ENCODE measurements at regions not wholly inside any gene's neighbourhood (a gene's known extent, or its start where the extent isn't known, plus 50 kb on each side); places are given as distances from the start of the nearest gene placed in this dataset.

- Histone ChIP-seq H3K4ac (replicated peaks; ENCODE audit: insufficient read length, low read depth, low read length) (no peak overlapping the region), H4K8ac (ENCODE audit: extremely low read depth, insufficient read depth, low read length) (no peak overlapping the region), H4K5ac (ENCODE audit: insufficient read length, low read depth, low read length) (no peak overlapping the region), H3K27me3 (replicated peaks in 1 of 4; ENCODE audit: control insufficient read depth in 3 of 4, extremely low read depth in 1 of 4, insufficient read depth in 3 of 4, low read length in 3 of 4) (no peaks in the 10 kb centered on the region), H3K23me2 (ENCODE audit: low read depth, low read length) (no peaks in the 10 kb centered on the region), H4K20me1 (replicated peaks in 1 of 2; ENCODE audit: control insufficient read depth in 1 of 2, insufficient read depth in 2 of 2, low read length in 2 of 2) (no peaks in the 10 kb centered on the region), H3K14ac (ENCODE audit: insufficient read length) (no peak overlapping the region), H3K79me1 (ENCODE audit: low read depth, low read length) (no peaks in the 10 kb centered on the region), H4K91ac (replicated peaks; ENCODE audit: insufficient read length, low read length) (no peak overlapping the region), H2BK12ac (ENCODE audit: low read depth, low read length) (no peak overlapping the region), H3K4me3 (ENCODE audit: extremely low read depth in 1 of 4, insufficient read depth in 2 of 4, low read depth in 3 of 4, low read length in 4 of 4) (no peak overlapping the region), H2BK5ac (ENCODE audit: low read depth, low read length) (no peak overlapping the region), H2AK5ac (ENCODE audit: low read depth, low read length) (no peak overlapping the region), H2BK15ac (ENCODE audit: low read length) (no peak overlapping the region), H3K56ac (replicated peaks; ENCODE audit: insufficient read length, low read depth, low read length) (no peak overlapping the region), H2AFZ (ENCODE audit: low read length) (no peak overlapping the region), H2BK120ac (replicated peaks; ENCODE audit: low read depth, low read length) (no peak overlapping the region), H3K9me3 (ENCODE audit: insufficient read depth in 2 of 2, low read depth in 1 of 2, low read length in 1 of 2) (no peaks in the 10 kb centered on the region), H3K27ac (ENCODE audit: low read depth, low read length) (no peak overlapping the region), H3K18ac (ENCODE audit: extremely low read depth, low read length) (no peak overlapping the region), H3K4me1 (replicated peaks in 1 of 4; ENCODE audit: control insufficient read depth in 3 of 4, insufficient read depth in 4 of 4, low read length in 3 of 4) (peaks cover 0 to 4% (median 0%) of the 10 kb centered on the region in 4 experiments; a peak in 2 of 7 replicates), H3K23ac (ENCODE audit: insufficient read length) (no peak overlapping the region), H3K36me3 (ENCODE audit: control insufficient read depth in 2 of 4, insufficient read depth in 4 of 4, low read length in 3 of 4) (no peaks in the 10 kb centered on the region), H3K79me2 (ENCODE audit: control insufficient read depth in 1 of 2, insufficient read depth in 2 of 2, low read length in 2 of 2) (no peaks in the 10 kb centered on the region), H2BK20ac (ENCODE audit: low read length) (no peak overlapping the region), H3K4me2 (ENCODE audit: insufficient read depth in 1 of 2, low read depth in 2 of 2, low read length in 2 of 2) (no peak overlapping the region), H3K9ac (replicated peaks in 1 of 4; ENCODE audit: extremely low read depth in 1 of 4, low read depth in 3 of 4, low read length in 3 of 4) (no peak overlapping the region)
- DNase-seq (ENCODE audit: low read depth in 1 of 2, low spot score in 2 of 2) (no peak), FAIRE-seq (no peak)
- ChIA-PET POLR2A (ENCODE audit: partially characterized antibody) (interaction anchor here (1.9 kb wide), 1 partner anchor 62 kb away, joined by 7 read pairs; no protein-coding TSS in a partner anchor), CTCF (ENCODE audit: partially characterized antibody) (interaction anchor here (0.6 to 0.7 kb wide), 2 partner anchors 640 to 1578 kb away, joined by 3 to 6 read pairs; no protein-coding TSS in a partner anchor)
- 83% methylated on average over 5 of the region's 5 CpGs; no CpG with 5 or more reads in 1 of the 2 experiments for WGBS, 2 experiments (ENCODE audit: extremely low coverage in 1 of 2, insufficient coverage in 1 of 2, insufficient read length in 1 of 2, insufficient replicate concordance in 2 of 2, low coverage in 1 of 2, low lambda C conversion rate in 2 of 2, missing lambda C conversion rate in 1 of 2)
- TF ChIP-seq RXRA (IDR thresholded peaks at IDR 0.05; ENCODE audit: insufficient read depth, low read depth, low read length): no peak
- TF ChIP-seq NRF1 (IDR thresholded peaks at IDR 0.05; ENCODE audit: low read depth, low read length): no peak
- TF ChIP-seq TEAD4 (IDR thresholded peaks at IDR 0.05; ENCODE audit: low read depth, low read length): no peak
- no peak for TF ChIP-seq BACH1 (IDR thresholded peaks at IDR 0.05; ENCODE audit: low read length)
- TF ChIP-seq CEBPB (IDR thresholded peaks at IDR 0.05; ENCODE audit: low read depth, low read length): no peak
- TF ChIP-seq SIN3A (conservative IDR thresholded peaks at IDR 0.05 in 1 of 2, IDR thresholded peaks at IDR 0.05 in 1 of 2; ENCODE audit: low read depth in 1 of 2, low read length in 2 of 2): no peak
- TF ChIP-seq SIX5 (IDR thresholded peaks at IDR 0.05; ENCODE audit: low read depth, low read length): no peak
- TF ChIP-seq RBBP5 (IDR thresholded peaks at IDR 0.05; ENCODE audit: borderline replicate concordance, low read depth, low read length): no peak
- TF ChIP-seq CBX5 (IDR thresholded peaks at IDR 0.05; ENCODE audit: low read depth, low read length): no peak
- no peak for TF ChIP-seq SP1 (IDR thresholded peaks at IDR 0.05; ENCODE audit: low read depth, low read length)
- no peak for TF ChIP-seq CBX8 (IDR thresholded peaks at IDR 0.05; ENCODE audit: borderline replicate concordance, low read depth, low read length)
- TF ChIP-seq CREB1 (IDR thresholded peaks at IDR 0.05): no peak
- TF ChIP-seq JUND (IDR thresholded peaks at IDR 0.05; ENCODE audit: low read length): no peak
- TF ChIP-seq BCL11A (IDR thresholded peaks at IDR 0.05; ENCODE audit: low read depth in 2 of 2, low read length in 2 of 2): no peak
- TF ChIP-seq FOSL1 (IDR thresholded peaks at IDR 0.05; ENCODE audit: insufficient read depth, low read depth, low read length): no peak
- TF ChIP-seq POU5F1 (IDR thresholded peaks at IDR 0.05; ENCODE audit: low read depth, low read length): no peak
Measured at GRCh38 chr15:38189671-38190295, 62.9 kb upstream of the SPRED1 start.
